ENCODE measurements at regions not wholly inside any gene's neighbourhood (a gene's known extent, or its start where the extent isn't known, plus 50 kb on each side); places are given as distances from the start of the nearest gene placed in this dataset.
A peak's percentile ranks its signal among the peaks of the same experiment; 100 is the strongest.

DNA sequence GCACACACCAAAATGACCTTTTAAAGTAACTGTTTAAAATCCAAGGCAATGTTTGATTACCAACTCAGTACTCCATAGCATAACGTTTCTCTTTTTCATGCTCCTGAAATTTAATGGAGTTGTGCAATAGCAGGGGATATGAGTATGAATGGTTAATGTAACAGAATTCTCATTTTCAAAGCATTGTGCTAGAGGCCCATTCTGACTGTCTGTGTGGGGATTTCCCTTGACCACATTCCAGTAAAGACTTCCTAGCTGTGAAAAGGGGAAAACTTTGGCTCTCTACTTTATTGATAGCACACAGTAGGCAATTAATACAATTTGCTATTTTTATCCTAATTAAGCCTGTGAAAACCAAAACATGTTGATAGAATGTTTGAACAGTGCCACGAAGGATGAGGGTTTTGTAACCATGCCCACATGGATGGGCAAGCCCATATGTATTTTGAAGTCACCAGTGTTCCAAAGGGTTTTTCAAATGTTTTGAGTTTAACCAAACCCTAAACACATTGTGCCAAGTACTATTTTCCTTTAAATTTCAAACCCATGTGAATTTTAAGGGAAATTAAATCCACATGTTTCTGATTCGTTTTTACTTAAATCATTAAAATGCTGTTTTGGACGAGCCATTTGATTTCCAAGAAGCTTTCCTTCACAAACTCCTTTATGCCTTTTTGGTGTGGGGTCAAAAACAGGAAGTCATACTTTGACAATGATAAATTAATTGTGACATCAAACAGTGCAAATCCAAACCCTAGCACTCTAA lies 261.2 kb downstream of the SHOX2 start:
- H3K4me3 ChIP-seq (ENCODE audit: low read depth, low read length): no peak overlapping the region
- no peak for DNase-seq (ENCODE audit: low read depth)
- TF ChIP-seq, protein P1, sequence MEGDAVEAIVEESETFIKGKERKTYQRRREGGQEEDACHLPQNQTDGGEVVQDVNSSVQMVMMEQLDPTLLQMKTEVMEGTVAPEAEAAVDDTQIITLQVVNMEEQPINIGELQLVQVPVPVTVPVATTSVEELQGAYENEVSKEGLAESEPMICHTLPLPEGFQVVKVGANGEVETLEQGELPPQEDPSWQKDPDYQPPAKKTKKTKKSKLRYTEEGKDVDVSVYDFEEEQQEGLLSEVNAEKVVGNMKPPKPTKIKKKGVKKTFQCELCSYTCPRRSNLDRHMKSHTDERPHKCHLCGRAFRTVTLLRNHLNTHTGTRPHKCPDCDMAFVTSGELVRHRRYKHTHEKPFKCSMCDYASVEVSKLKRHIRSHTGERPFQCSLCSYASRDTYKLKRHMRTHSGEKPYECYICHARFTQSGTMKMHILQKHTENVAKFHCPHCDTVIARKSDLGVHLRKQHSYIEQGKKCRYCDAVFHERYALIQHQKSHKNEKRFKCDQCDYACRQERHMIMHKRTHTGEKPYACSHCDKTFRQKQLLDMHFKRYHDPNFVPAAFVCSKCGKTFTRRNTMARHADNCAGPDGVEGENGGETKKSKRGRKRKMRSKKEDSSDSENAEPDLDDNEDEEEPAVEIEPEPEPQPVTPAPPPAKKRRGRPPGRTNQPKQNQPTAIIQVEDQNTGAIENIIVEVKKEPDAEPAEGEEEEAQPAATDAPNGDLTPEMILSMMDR (IDR thresholded peaks at IDR 0.05; ENCODE audit: insufficient read depth, low read depth, low read length): no peak

DNA sequence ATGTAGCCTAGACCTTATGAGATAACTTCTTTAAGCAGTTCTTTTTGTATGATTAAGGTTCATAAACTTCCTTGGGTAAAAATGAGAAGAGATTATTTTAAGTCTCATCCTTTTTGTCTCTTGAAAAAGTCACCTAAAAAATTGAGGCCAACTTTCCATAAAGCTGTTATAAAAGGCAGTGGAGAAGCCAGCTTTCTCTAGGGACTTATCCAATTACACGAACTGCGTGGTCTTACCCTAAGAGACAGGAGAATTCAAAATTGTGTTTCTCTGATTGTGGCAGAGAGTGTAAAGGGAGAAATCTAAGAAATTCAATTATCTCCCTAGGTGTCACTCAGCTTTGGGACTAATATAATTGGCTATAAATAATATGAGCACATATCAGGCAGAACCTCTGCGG lies 262.0 kb downstream of the SHOX2 start:
- TF ChIP-seq, protein P1 (IDR thresholded peaks at IDR 0.05; ENCODE audit: insufficient read depth, low read depth, low read length): no peak
- H3K4me3 ChIP-seq (ENCODE audit: low read depth, low read length): no peak overlapping the region
- no peak for DNase-seq (ENCODE audit: low read depth)

DNA sequence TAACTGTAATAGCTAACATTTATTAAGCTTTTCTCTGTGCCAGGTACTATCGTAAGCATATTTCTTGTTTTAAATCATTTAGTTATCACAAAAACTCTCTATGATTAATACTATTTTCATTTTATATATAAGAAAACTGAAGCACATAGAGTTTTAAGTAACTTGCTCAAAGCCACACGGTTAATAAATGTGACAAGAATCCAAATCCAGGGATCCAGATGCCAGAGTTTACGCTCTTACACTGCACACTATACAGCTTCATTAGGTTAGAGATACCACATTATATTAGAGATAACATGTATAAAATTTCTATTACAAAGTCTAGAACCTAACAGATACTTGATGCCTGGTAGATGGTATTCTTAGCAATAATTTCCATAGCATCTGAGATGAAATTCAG lies 265.2 kb downstream of the SHOX2 start:
- TF ChIP-seq, protein P1 (IDR thresholded peaks at IDR 0.05; ENCODE audit: insufficient read depth, low read depth, low read length): no peak
- DNase-seq (ENCODE audit: low read depth): no peak

DNA sequence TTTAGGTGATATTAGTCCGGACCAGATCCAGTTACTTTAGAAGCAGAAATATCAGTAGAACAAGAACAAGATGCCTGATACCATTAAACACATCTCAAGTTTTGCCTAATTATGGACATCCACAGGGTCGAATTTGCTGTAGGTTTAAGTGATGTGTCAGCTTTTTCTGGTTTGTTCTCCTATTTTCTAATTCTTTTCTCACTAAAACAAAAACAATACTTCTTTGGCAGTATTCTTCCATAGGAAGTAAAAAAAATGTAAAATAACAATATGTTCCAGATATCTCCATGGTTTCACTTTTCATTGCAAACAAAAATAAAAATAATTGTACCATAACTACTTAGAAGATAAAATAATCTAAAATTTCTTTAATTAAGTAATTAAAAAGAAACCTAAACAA lies 265.7 kb downstream of the SHOX2 start:
- no peak for DNase-seq (ENCODE audit: low read depth)
- TF ChIP-seq, protein P1 (IDR thresholded peaks at IDR 0.05; ENCODE audit: insufficient read depth, low read depth, low read length): no peak
- H3K4me3 ChIP-seq (ENCODE audit: low read depth, low read length): no peak overlapping the region

More for the DNA sequence above, 265.2 kb downstream of the SHOX2 start:
- no peak overlapping the region for H3K4me3 ChIP-seq (ENCODE audit: low read depth, low read length)

DNA sequence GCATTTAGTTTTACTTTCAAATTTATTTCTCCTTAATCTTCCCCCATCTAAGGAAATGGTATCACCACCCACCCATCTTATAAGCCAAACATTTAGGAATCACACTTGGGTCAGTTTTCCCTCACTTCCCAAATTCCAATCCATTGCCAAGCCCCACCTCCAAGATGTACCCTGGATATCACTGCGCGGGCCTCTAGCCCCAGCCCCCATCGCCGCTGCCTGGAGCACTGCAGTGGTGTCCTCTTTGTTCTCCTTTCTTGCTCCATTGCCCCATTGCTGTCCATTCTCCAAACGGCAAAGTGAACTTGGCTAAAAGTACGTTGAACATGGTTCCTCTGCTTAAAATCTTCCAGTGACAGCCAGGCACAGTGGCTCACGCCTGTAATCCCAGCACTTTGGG lies 267.8 kb downstream of the SHOX2 start:
- DNase-seq (ENCODE audit: low read depth): no peak
- TF ChIP-seq, protein P1 (IDR thresholded peaks at IDR 0.05; ENCODE audit: insufficient read depth, low read depth, low read length): no peak
- no peak overlapping the region for H3K4me3 ChIP-seq (ENCODE audit: low read depth, low read length)

DNA sequence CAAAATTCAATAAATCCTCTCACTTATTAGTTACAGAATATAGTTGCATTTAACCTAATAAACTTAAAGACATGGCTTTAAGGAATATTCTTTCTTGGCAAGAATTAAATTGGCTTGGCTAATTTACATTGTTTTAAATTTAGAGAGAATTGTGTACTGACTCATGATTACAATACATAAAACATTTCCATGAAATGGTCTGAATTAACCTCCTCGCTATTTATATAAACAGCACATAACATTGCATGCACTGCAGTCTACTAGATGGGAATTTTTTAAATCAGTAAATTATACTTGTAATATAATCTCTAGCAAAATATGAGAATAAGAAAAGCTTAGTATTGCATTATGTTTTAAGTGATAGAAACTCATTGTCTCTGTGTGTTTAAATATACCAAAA lies 268.9 kb downstream of the SHOX2 start:
- TF ChIP-seq, protein P1 (IDR thresholded peaks at IDR 0.05; ENCODE audit: insufficient read depth, low read depth, low read length): no peak
- DNase-seq (ENCODE audit: low read depth): peak; percentile 28
- no peak overlapping the region for H3K4me3 ChIP-seq (ENCODE audit: low read depth, low read length)

DNA sequence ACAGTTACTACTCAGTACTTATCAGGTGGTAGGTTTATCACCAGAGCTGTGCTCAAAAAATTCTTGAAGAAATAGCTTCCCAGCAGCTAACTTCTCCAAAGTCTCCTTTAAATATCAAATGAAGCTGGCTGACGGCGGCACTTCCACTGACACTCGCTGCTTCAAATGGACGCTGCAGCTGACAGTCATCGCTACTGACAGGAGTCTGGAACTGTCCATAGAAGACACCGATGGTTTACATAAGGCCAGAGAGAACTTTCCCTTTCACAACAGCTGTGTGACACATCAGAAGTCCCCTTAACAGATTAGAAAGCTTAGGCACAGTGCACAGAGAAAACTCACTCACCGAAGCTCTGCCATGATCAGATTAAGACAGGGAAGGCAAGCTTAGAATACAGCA lies 270.2 kb downstream of the SHOX2 start:
- no peak overlapping the region for H3K4me3 ChIP-seq (ENCODE audit: low read depth, low read length)
- TF ChIP-seq, protein P1 (IDR thresholded peaks at IDR 0.05; ENCODE audit: insufficient read depth, low read depth, low read length): no peak
- DNase-seq (ENCODE audit: low read depth): no peak

Measured in fibroblast of villous mesenchyme (primary cell).